ENCODE measurements at regions not wholly inside any gene's neighbourhood (a gene's known extent, or its start where the extent isn't known, plus 50 kb on each side); places are given as distances from the start of the nearest gene placed in this dataset.

GRCh38 chr2:144328938-144329337, 191.0 kb downstream of the ZEB2 start:
- ATAC-seq (ENCODE audit: low read depth) (no peak), DNase-seq (no peak)
- no peak overlapping the region for H3K27ac ChIP-seq (ENCODE audit: low read length in 2 of 2)
- Mint-ChIP-seq H3K27me3 (no peaks in the 10 kb centered on the region), H3K9me3 (ENCODE audit: insufficient read depth) (no peaks in the 10 kb centered on the region), H3K4me1 (peaks cover 44% of the 10 kb centered on the region), H3K27ac (no peak overlapping the region), H3K4me3 (no peak overlapping the region)
- no peaks in the 10 kb centered on the region for H3K27me3 ChIP-seq (replicated peaks in 1 of 4; ENCODE audit: control extremely low read depth in 1 of 4, control insufficient read depth in 3 of 4, insufficient read depth in 4 of 4, low read length in 3 of 4)
- no peak overlapping the region for H2AFZ ChIP-seq (ENCODE audit: insufficient read depth, low read depth, low read length, poor library complexity, severe bottlenecking)
- peaks cover 75% of the 10 kb centered on the region for H3K79me2 ChIP-seq (ENCODE audit: control insufficient read depth, insufficient read depth, low read length)
- H3K36me3 ChIP-seq (replicated peaks in 1 of 2; ENCODE audit: control extremely low read depth in 1 of 2, control insufficient read depth in 1 of 2, extremely low read depth in 1 of 2, insufficient read depth in 2 of 2, low read length in 1 of 2), result no peaks in the 10 kb centered on the region
- no peak overlapping the region for H3K4me3 ChIP-seq (ENCODE audit: control extremely low read depth in 1 of 5, extremely low read depth in 1 of 5, insufficient read depth in 1 of 5, low read depth in 2 of 5, low read length in 4 of 5)
- no peaks in the 10 kb centered on the region for H4K20me1 ChIP-seq (ENCODE audit: control insufficient read depth, insufficient read depth, low read length, poor library complexity, severe bottlenecking)
- ChIA-PET POLR2A (no interaction called here), CTCF (no interaction called here)
- TF ChIP-seq CTCF (IDR thresholded peaks at IDR 0.05), result no peak
- TF ChIP-seq EZH2 (IDR thresholded peaks at IDR 0.05; ENCODE audit: borderline replicate concordance, insufficient read depth, low read depth, low read length, poor library complexity, severe bottlenecking), result no peak
- H3K4me2 ChIP-seq (replicated peaks; ENCODE audit: low read depth, low read length, poor library complexity, severe bottlenecking), result no peak overlapping the region
- 100% methylated on average over 5 of the region's 7 CpGs for WGBS (ENCODE audit: insufficient coverage)
- H3K4me1 ChIP-seq (ENCODE audit: control insufficient read depth in 2 of 2, insufficient read depth in 2 of 2, low read length in 2 of 2), result peaks cover 20 to 29% of the 10 kb centered on the region in 2 donors
- intact Hi-C loops (cut with micrococcal nuclease), result loop anchor here (5.0 kb wide), 1 partner anchor 178 kb away; no protein-coding TSS in a partner anchor
- no peak overlapping the region for H3K9ac ChIP-seq (ENCODE audit: low read length)
- no peaks in the 10 kb centered on the region for H3K9me3 ChIP-seq (ENCODE audit: control extremely low read depth in 1 of 3, control insufficient read depth in 2 of 3, insufficient read depth in 1 of 3, low read length in 2 of 3)

- no peak for DNase-seq
- Mint-ChIP-seq H3K9me3 (ENCODE audit: insufficient read depth) (no peaks in the 10 kb centered on the region), H3K27me3 (no peaks in the 10 kb centered on the region), H3K4me3 (no peak overlapping the region), H3K4me1 (peaks cover 49% of the 10 kb centered on the region), H3K27ac (no peak overlapping the region)
- no peaks in the 10 kb centered on the region for H3K36me3 ChIP-seq (replicated peaks in 1 of 2; ENCODE audit: control extremely low read depth in 1 of 2, control insufficient read depth in 1 of 2, extremely low read depth in 1 of 2, insufficient read depth in 2 of 2, low read length in 1 of 2)
- no peaks in the 10 kb centered on the region for H3K27me3 ChIP-seq (replicated peaks in 1 of 4; ENCODE audit: control extremely low read depth in 1 of 4, control insufficient read depth in 3 of 4, insufficient read depth in 4 of 4, low read length in 3 of 4)
- no peak overlapping the region for H3K4me3 ChIP-seq (ENCODE audit: control extremely low read depth in 1 of 5, extremely low read depth in 1 of 5, insufficient read depth in 1 of 5, low read depth in 2 of 5, low read length in 4 of 5)
- H3K4me2 ChIP-seq (replicated peaks; ENCODE audit: low read depth, low read length, poor library complexity, severe bottlenecking), result no peak overlapping the region
- H3K4me1 ChIP-seq (ENCODE audit: control insufficient read depth in 2 of 2, insufficient read depth in 2 of 2, low read length in 2 of 2), result peaks cover 17 to 28% of the 10 kb centered on the region in 2 donors
- intact Hi-C loops (cut with micrococcal nuclease), result loop anchor here (5.0 kb wide), 1 partner anchor 180 kb away; no protein-coding TSS in a partner anchor
- no peak overlapping the region for H3K9ac ChIP-seq (ENCODE audit: low read length)
- H3K9me3 ChIP-seq (ENCODE audit: control extremely low read depth in 1 of 3, control insufficient read depth in 2 of 3, insufficient read depth in 1 of 3, low read length in 2 of 3), result no peaks in the 10 kb centered on the region
- no peak for ATAC-seq (ENCODE audit: low read depth)
- no peaks in the 10 kb centered on the region for H4K20me1 ChIP-seq (ENCODE audit: control insufficient read depth, insufficient read depth, low read length, poor library complexity, severe bottlenecking)
- peaks cover 92% of the 10 kb centered on the region for H3K79me2 ChIP-seq (ENCODE audit: control insufficient read depth, insufficient read depth, low read length)
- ChIA-PET POLR2A (interaction anchor here (0.7 kb wide), 1 partner anchor 29 kb away, joined by 5 read pairs; no protein-coding TSS in a partner anchor), CTCF (no interaction called here)
- no peak overlapping the region for H2AFZ ChIP-seq (ENCODE audit: insufficient read depth, low read depth, low read length, poor library complexity, severe bottlenecking)
- no CpG with 5 or more reads among the region's 3 CpGs for WGBS (ENCODE audit: insufficient coverage)
- TF ChIP-seq CTCF (IDR thresholded peaks at IDR 0.05), result no peak
- no peak for TF ChIP-seq EZH2 (IDR thresholded peaks at IDR 0.05; ENCODE audit: borderline replicate concordance, insufficient read depth, low read depth, low read length, poor library complexity, severe bottlenecking)
- no peak overlapping the region for H3K27ac ChIP-seq (ENCODE audit: low read length in 2 of 2)
Observed at GRCh38 chr2:144326825-144327224, 193.1 kb downstream of the ZEB2 start.
